ENCODE measurements at regions not wholly inside any gene's neighbourhood (a gene's known extent, or its start where the extent isn't known, plus 50 kb on each side); places are given as distances from the start of the nearest gene placed in this dataset.

- Histone ChIP-seq H3K4ac (ENCODE audit: low read depth, low read length) (no peak overlapping the region), H2AK5ac (ENCODE audit: low read length) (no peak overlapping the region), H3K4me1 (ENCODE audit: control insufficient read depth in 1 of 2, insufficient read depth in 2 of 2, low read length in 2 of 2) (no peaks in the 10 kb centered on the region), H4K12ac (ENCODE audit: low read depth, low read length) (no peak overlapping the region), H3K23ac (ENCODE audit: low read length) (no peak overlapping the region), H3K14ac (ENCODE audit: low read length) (no peak overlapping the region), H3K18ac (ENCODE audit: low read length) (no peak overlapping the region), H3K36me3 (ENCODE audit: control insufficient read depth in 1 of 2, insufficient read depth in 2 of 2, low read length in 2 of 2) (no peaks in the 10 kb centered on the region), H3K27ac (ENCODE audit: low read depth, low read length) (no peak overlapping the region), H2BK12ac (ENCODE audit: low read length) (no peak overlapping the region), H2AFZ (ENCODE audit: insufficient read depth, low read length, poor library complexity) (no peak overlapping the region), H2BK120ac (ENCODE audit: insufficient read depth, low read length, poor library complexity) (no peak overlapping the region), H3K4me3 (ENCODE audit: low read depth, low read length) (no peak overlapping the region), H3K27me3 (ENCODE audit: insufficient read depth, low read length) (no peaks in the 10 kb centered on the region), H3K79me1 (ENCODE audit: low read length) (no peaks in the 10 kb centered on the region), H3K79me2 (ENCODE audit: control insufficient read depth, insufficient read depth, low read length, poor library complexity) (no peaks in the 10 kb centered on the region), H2BK5ac (ENCODE audit: low read depth, low read length, poor library complexity) (no peak overlapping the region), H3K9ac (ENCODE audit: low read length) (no peak overlapping the region), H3K9me3 (ENCODE audit: insufficient read depth, low read depth, low read length) (no peaks in the 10 kb centered on the region), H4K8ac (ENCODE audit: low read depth, low read length) (no peak overlapping the region), H4K91ac (ENCODE audit: low read depth, low read length) (no peak overlapping the region), H3K4me2 (ENCODE audit: low read length) (no peak overlapping the region)
- WGBS (ENCODE audit: extremely low coverage, insufficient coverage, insufficient read length): no CpG with 5 or more reads among the region's 4 CpGs
- no peak for DNase-seq
These were observed 284.2 kb downstream of the HS3ST3B1 start for GRCh38 chr17:14585099-14585498.

DNA sequence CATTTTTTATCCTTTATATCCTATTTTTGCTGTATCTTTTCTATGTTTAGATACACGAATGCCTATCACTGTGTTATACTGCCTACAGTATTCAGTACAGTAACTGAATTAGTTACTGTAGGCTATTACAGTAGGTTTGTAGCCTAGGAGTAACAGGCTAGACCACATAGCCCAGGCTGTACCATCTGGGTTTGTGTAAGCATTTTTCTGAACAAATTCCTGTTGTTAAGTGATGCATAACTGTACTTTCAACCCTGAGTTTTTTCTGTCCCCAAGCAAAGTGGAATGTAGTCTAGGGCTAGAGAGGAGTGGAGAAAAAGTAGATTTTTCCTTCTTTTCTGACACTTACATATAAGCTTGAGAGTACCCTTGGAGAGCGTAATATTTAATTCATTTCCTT, 282.1 kb downstream of the HS3ST3B1 start:
- Histone ChIP-seq H2BK120ac (ENCODE audit: insufficient read depth, low read length, poor library complexity) (no peak overlapping the region), H3K14ac (ENCODE audit: low read length) (no peak overlapping the region), H2BK12ac (ENCODE audit: low read length) (no peak overlapping the region), H2BK5ac (ENCODE audit: low read depth, low read length, poor library complexity) (no peak overlapping the region), H4K8ac (ENCODE audit: low read depth, low read length) (no peak overlapping the region), H3K27ac (ENCODE audit: low read depth, low read length) (no peak overlapping the region), H3K27me3 (ENCODE audit: insufficient read depth, low read length) (no peaks in the 10 kb centered on the region), H4K12ac (ENCODE audit: low read depth, low read length) (no peak overlapping the region), H4K91ac (ENCODE audit: low read depth, low read length) (no peak overlapping the region), H3K79me1 (ENCODE audit: low read length) (no peaks in the 10 kb centered on the region), H3K4me1 (ENCODE audit: control insufficient read depth in 1 of 2, insufficient read depth in 2 of 2, low read length in 2 of 2) (no peaks in the 10 kb centered on the region), H2AFZ (ENCODE audit: insufficient read depth, low read length, poor library complexity) (no peak overlapping the region), H2AK5ac (ENCODE audit: low read length) (no peak overlapping the region), H3K4me3 (ENCODE audit: low read depth, low read length) (no peak overlapping the region), H3K9ac (ENCODE audit: low read length) (no peak overlapping the region), H3K4me2 (ENCODE audit: low read length) (no peak overlapping the region), H3K23ac (ENCODE audit: low read length) (no peak overlapping the region), H3K4ac (ENCODE audit: low read depth, low read length) (no peak overlapping the region), H3K36me3 (ENCODE audit: control insufficient read depth in 1 of 2, insufficient read depth in 2 of 2, low read length in 2 of 2) (no peaks in the 10 kb centered on the region), H3K18ac (ENCODE audit: low read length) (no peak overlapping the region), H3K79me2 (ENCODE audit: control insufficient read depth, insufficient read depth, low read length, poor library complexity) (no peaks in the 10 kb centered on the region), H3K9me3 (ENCODE audit: insufficient read depth, low read depth, low read length) (no peaks in the 10 kb centered on the region)
- no CpG with 5 or more reads among the region's 2 CpGs for WGBS (ENCODE audit: extremely low coverage, insufficient coverage, insufficient read length)
- DNase-seq: peak; percentile 81 to 87

DNA sequence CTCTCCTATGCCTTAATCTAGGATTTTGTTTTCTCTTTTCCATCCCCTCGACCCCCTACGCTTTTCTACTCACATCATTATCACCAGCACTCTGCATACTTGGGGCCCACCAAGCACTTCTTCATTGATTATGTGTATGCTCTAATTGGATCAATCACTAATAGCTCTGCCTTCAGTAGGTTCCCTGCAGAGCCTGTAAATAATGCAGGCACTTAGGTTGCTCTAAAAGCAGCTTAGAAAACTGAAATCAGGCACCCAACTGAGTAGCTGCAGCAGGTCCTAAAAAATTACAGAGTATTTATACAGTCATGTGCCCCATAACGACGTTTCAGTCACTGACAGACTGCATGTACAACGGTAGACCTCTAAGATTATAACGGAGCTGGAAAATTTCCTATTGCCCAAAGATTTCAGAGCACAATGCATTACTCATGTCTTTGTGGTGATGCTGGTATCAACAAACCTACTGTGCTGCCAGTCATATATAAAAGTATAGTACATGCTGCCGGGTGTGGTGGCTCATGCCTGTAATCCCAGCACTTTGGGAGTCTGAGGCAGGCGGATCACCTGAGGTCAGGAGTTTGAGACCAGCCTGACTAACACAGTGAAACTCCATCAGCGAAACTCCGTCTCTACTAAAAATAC, 280.4 kb downstream of the HS3ST3B1 start:
- no peak overlapping the region for H4K91ac ChIP-seq (ENCODE audit: low read depth, low read length)
- H3K4me2 ChIP-seq (ENCODE audit: low read length): no peak overlapping the region
- H3K36me3 ChIP-seq (ENCODE audit: control insufficient read depth in 1 of 2, insufficient read depth in 2 of 2, low read length in 2 of 2): no peaks in the 10 kb centered on the region
- no CpG with 5 or more reads among the region's 10 CpGs for WGBS (ENCODE audit: extremely low coverage, insufficient coverage, insufficient read length)
- H3K18ac ChIP-seq (ENCODE audit: low read length): no peak overlapping the region
- no peaks in the 10 kb centered on the region for H3K9me3 ChIP-seq (ENCODE audit: insufficient read depth, low read depth, low read length)
- no peak overlapping the region for H2AK5ac ChIP-seq (ENCODE audit: low read length)
- DNase-seq: peak; percentile 55 to 71
- H3K23ac ChIP-seq (ENCODE audit: low read length): no peak overlapping the region
- no peak overlapping the region for H2BK120ac ChIP-seq (ENCODE audit: insufficient read depth, low read length, poor library complexity)
- H3K14ac ChIP-seq (ENCODE audit: low read length): no peak overlapping the region
- no peak overlapping the region for H3K27ac ChIP-seq (ENCODE audit: low read depth, low read length)
- no peak overlapping the region for H3K9ac ChIP-seq (ENCODE audit: low read length)
- H4K8ac ChIP-seq (ENCODE audit: low read depth, low read length): no peak overlapping the region
- H3K4me1 ChIP-seq (ENCODE audit: control insufficient read depth in 1 of 2, insufficient read depth in 2 of 2, low read length in 2 of 2): no peaks in the 10 kb centered on the region
- H3K4ac ChIP-seq (ENCODE audit: low read depth, low read length): no peak overlapping the region
- H3K27me3 ChIP-seq (ENCODE audit: insufficient read depth, low read length): no peaks in the 10 kb centered on the region
- H3K79me1 ChIP-seq (ENCODE audit: low read length): no peaks in the 10 kb centered on the region
- no peak overlapping the region for H2BK5ac ChIP-seq (ENCODE audit: low read depth, low read length, poor library complexity)
- H2AFZ ChIP-seq (ENCODE audit: insufficient read depth, low read length, poor library complexity): no peak overlapping the region
- H3K79me2 ChIP-seq (ENCODE audit: control insufficient read depth, insufficient read depth, low read length, poor library complexity): no peaks in the 10 kb centered on the region
- H4K12ac ChIP-seq (ENCODE audit: low read depth, low read length): no peak overlapping the region
- H3K4me3 ChIP-seq (ENCODE audit: low read depth, low read length): no peak overlapping the region
- no peak overlapping the region for H2BK12ac ChIP-seq (ENCODE audit: low read length)

- no peaks in the 10 kb centered on the region for H3K36me3 ChIP-seq (ENCODE audit: control insufficient read depth in 1 of 2, insufficient read depth in 2 of 2, low read length in 2 of 2)
- H3K27me3 ChIP-seq (ENCODE audit: insufficient read depth, low read length): no peaks in the 10 kb centered on the region
- H4K8ac ChIP-seq (ENCODE audit: low read depth, low read length): no peak overlapping the region
- no peak overlapping the region for H4K91ac ChIP-seq (ENCODE audit: low read depth, low read length)
- no peak overlapping the region for H2AK5ac ChIP-seq (ENCODE audit: low read length)
- H3K79me1 ChIP-seq (ENCODE audit: low read length): no peaks in the 10 kb centered on the region
- no peak overlapping the region for H3K4me2 ChIP-seq (ENCODE audit: low read length)
- H4K12ac ChIP-seq (ENCODE audit: low read depth, low read length): no peak overlapping the region
- no peaks in the 10 kb centered on the region for H3K9me3 ChIP-seq (ENCODE audit: insufficient read depth, low read depth, low read length)
- no peaks in the 10 kb centered on the region for H3K79me2 ChIP-seq (ENCODE audit: control insufficient read depth, insufficient read depth, low read length, poor library complexity)
- H3K23ac ChIP-seq (ENCODE audit: low read length): no peak overlapping the region
- H3K9ac ChIP-seq (ENCODE audit: low read length): no peak overlapping the region
- no peak overlapping the region for H3K4me3 ChIP-seq (ENCODE audit: low read depth, low read length)
- no peak overlapping the region for H2BK5ac ChIP-seq (ENCODE audit: low read depth, low read length, poor library complexity)
- WGBS (ENCODE audit: extremely low coverage, insufficient coverage, insufficient read length): no CpG with 5 or more reads among the region's 5 CpGs
- H3K4me1 ChIP-seq (ENCODE audit: control insufficient read depth in 1 of 2, insufficient read depth in 2 of 2, low read length in 2 of 2): no peaks in the 10 kb centered on the region
- H3K4ac ChIP-seq (ENCODE audit: low read depth, low read length): no peak overlapping the region
- no peak overlapping the region for H2BK120ac ChIP-seq (ENCODE audit: insufficient read depth, low read length, poor library complexity)
- no peak overlapping the region for H3K14ac ChIP-seq (ENCODE audit: low read length)
- DNase-seq: no peak
- no peak overlapping the region for H3K18ac ChIP-seq (ENCODE audit: low read length)
- no peak overlapping the region for H3K27ac ChIP-seq (ENCODE audit: low read depth, low read length)
- H2AFZ ChIP-seq (ENCODE audit: insufficient read depth, low read length, poor library complexity): no peak overlapping the region
- no peak overlapping the region for H2BK12ac ChIP-seq (ENCODE audit: low read length)
These were observed 279.6 kb downstream of the HS3ST3B1 start for GRCh38 chr17:14580499-14580898.
